Adrenal gland (tissue), 5 donors: ENCODE measurements at regions not wholly inside any gene's neighbourhood (a gene's known extent, or its start where the extent isn't known, plus 50 kb on each side); places are given as distances from the start of the nearest gene placed in this dataset.

Source experiments
- CTCF ChIP-seq, 6 experiments: fragments of 450-650 bp in 4 of 6; fragments of 200-600 bp in 2 of 6; sonication (generic) in 1 of 6; IDR thresholded peaks; 1 replicate in 5 of 6; 2 replicates in 1 of 6; pipeline versions ENCODE4 v1.5.1 to v1.8.0; 2016 to 2021; ENCODE audit warnings: antibody characterized with exemption in 6 of 6, mild to moderate bottlenecking in 2 of 6, moderate library complexity in 1 of 6
- POLR2A ChIP-seq, 2 donors: fragments of 450-650 bp; IDR thresholded peaks; one replicate each; pipeline ENCODE4 v1.6.1; 2017; ENCODE audit warnings: antibody characterized with exemption in 2 of 2, mild to moderate bottlenecking in 2 of 2, moderate library complexity in 1 of 2
- donor health status: DM: no; HTN: no; CAD: no.

GRCh38 chr2:16773080-16773713 lies 107.6 kb upstream of the CYRIA start:
- TF ChIP-seq POLR2A (IDR thresholded peaks at IDR 0.05) (no peak), CTCF (IDR thresholded peaks at IDR 0.05) (peak; percentile 30 to 78 (median 64))
